ENCODE measurements at regions not wholly inside any gene's neighbourhood (a gene's known extent, or its start where the extent isn't known, plus 50 kb on each side); places are given as distances from the start of the nearest gene placed in this dataset.

- H3K4me3 ChIP-seq (ENCODE audit: control insufficient read depth, low read depth, low read length) = no peak overlapping the region
- TF ChIP-seq, protein P1, sequence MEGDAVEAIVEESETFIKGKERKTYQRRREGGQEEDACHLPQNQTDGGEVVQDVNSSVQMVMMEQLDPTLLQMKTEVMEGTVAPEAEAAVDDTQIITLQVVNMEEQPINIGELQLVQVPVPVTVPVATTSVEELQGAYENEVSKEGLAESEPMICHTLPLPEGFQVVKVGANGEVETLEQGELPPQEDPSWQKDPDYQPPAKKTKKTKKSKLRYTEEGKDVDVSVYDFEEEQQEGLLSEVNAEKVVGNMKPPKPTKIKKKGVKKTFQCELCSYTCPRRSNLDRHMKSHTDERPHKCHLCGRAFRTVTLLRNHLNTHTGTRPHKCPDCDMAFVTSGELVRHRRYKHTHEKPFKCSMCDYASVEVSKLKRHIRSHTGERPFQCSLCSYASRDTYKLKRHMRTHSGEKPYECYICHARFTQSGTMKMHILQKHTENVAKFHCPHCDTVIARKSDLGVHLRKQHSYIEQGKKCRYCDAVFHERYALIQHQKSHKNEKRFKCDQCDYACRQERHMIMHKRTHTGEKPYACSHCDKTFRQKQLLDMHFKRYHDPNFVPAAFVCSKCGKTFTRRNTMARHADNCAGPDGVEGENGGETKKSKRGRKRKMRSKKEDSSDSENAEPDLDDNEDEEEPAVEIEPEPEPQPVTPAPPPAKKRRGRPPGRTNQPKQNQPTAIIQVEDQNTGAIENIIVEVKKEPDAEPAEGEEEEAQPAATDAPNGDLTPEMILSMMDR (conservative IDR thresholded peaks at IDR 0.05; ENCODE audit: control insufficient read depth, insufficient read depth, low read depth, low read length) = no peak
- no peak for DNase-seq (ENCODE audit: low read depth)
Observed at GRCh38 chr20:5492937-5493336, 117.9 kb downstream of the GPCPD1 start.

DNA sequence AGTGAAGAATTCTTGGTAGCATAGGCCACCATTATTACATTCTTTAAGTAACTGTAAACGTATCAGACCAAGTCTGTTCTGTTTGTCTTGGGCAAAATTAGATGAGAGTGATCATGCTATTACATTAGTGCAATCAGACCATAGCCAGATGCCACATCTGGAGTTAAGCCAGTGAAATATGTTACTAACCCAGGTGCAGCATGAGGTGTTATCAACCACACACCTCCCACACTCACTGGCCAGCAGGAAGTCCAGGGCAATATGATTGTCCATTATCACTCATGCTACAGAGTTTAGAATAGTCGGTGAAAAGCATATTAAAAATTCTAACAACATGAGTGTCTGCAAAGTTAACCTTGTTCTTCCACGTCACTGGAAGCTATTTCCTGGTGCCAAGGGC, 119.4 kb downstream of the GPCPD1 start:
- TF ChIP-seq, protein P1 (conservative IDR thresholded peaks at IDR 0.05; ENCODE audit: control insufficient read depth, insufficient read depth, low read depth, low read length) = no peak
- H3K4me3 ChIP-seq (ENCODE audit: control insufficient read depth, low read depth, low read length) = no peak overlapping the region
- no peak for DNase-seq (ENCODE audit: low read depth)

DNA sequence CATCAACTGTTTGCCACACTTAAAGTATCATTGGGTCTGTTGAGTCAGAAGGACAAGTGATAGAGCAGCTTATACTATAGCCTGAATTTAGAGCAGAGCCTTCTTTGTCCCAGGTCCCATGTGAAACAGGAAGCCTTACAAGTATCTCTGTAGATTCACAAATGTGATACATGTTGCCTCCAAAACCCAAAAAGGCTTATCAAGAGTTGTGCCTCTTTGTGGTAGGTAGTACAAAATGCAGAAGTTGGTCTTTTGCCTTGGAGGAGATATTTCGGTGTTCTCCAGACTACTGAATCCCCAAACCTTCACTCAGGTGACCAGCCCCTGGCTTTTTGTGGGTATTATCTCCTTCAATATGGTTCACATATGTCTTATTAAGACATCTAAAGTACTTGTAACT, 121.2 kb downstream of the GPCPD1 start:
- DNase-seq (ENCODE audit: low read depth) = no peak

DNA sequence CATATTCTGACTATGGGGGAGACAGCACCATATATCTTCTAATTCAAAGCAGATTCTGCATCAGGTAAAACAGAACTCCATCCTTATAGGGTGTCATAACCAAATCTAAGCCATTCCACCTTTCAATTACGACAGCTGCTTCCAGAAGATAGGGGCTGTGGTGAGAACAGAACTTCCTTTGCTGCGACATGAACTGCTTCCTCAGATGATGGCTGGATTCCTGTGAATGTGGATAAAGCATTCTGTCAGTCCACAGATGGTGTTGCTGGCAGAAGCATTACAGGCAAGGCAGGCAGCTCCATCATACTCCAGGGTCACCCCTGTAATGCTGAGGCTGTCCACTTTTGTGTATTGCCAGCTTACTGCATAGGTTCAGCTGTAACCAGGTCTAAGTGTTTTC, 122.0 kb downstream of the GPCPD1 start:
- no peak for DNase-seq (ENCODE audit: low read depth)
- no peak overlapping the region for H3K4me3 ChIP-seq (ENCODE audit: control insufficient read depth, low read depth, low read length)
- TF ChIP-seq, protein P1 (conservative IDR thresholded peaks at IDR 0.05; ENCODE audit: control insufficient read depth, insufficient read depth, low read depth, low read length) = no peak

More for the DNA sequence above, 121.2 kb downstream of the GPCPD1 start:
- no peak overlapping the region for H3K4me3 ChIP-seq (ENCODE audit: control insufficient read depth, low read depth, low read length)
- TF ChIP-seq, protein P1 (conservative IDR thresholded peaks at IDR 0.05; ENCODE audit: control insufficient read depth, insufficient read depth, low read depth, low read length) = no peak

GRCh38 chr20:5486377-5487054, 124.3 kb downstream of the GPCPD1 start:
- no peak for DNase-seq (ENCODE audit: low read depth)
- TF ChIP-seq, protein P1 (conservative IDR thresholded peaks at IDR 0.05; ENCODE audit: control insufficient read depth, insufficient read depth, low read depth, low read length) = no peak
- no peak overlapping the region for H3K4me3 ChIP-seq (ENCODE audit: control insufficient read depth, low read depth, low read length)

DNA sequence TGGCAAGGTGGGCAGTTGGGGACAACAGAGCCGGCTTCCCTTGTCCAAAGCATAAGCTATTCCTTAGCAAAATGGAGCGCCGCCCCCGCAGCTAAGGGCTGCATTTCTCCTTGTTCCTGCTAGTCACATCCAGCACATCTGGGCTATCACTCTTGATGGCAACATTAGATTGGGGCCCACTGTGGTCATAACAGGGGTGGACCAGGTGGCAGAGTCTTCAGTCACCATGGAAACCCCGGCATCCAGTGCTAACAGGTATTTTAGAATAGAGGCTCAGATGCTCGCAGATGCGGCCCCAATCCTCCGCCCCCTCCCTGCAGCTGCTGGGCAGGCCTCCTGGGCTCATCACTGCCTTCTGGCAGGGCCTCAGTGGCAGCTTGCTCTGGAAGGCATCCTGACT, 125.9 kb downstream of the GPCPD1 start:
- TF ChIP-seq, protein P1 (conservative IDR thresholded peaks at IDR 0.05; ENCODE audit: control insufficient read depth, insufficient read depth, low read depth, low read length) = no peak
- DNase-seq (ENCODE audit: low read depth) = no peak
- H3K4me3 ChIP-seq (ENCODE audit: control insufficient read depth, low read depth, low read length) = no peak overlapping the region

DNA sequence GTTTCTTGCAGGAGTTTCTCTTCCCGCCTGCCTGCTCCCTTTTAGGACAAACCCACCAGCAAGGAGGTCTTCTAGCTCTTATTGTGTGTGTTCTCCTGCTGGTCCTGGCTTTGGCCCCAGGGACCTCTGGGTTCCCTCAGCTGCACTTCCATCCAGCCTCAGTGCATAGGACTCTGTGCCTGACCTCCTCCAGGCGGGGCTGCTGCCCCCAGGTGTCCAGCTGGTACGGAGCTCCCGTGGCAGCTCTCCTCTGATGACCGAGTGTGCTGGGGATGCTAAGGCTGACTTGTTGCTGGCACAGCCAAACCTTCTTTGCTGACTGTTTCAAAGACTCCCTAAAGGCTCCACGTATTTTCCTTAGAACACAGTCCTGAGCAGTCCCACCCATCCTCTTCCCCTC, 126.5 kb downstream of the GPCPD1 start:
- no peak overlapping the region for H3K4me3 ChIP-seq (ENCODE audit: control insufficient read depth, low read depth, low read length)
- TF ChIP-seq, protein P1 (conservative IDR thresholded peaks at IDR 0.05; ENCODE audit: control insufficient read depth, insufficient read depth, low read depth, low read length) = no peak
- DNase-seq (ENCODE audit: low read depth) = no peak
